Prostate gland (tissue), 2 donors: ENCODE measurements at regions not wholly inside any gene's neighbourhood (a gene's known extent, or its start where the extent isn't known, plus 50 kb on each side); places are given as distances from the start of the nearest gene placed in this dataset.

Experiments
- CTCF ChIP-seq, 4 experiments: fragments of 200-600 bp in 2 of 4; fragments of 450-650 bp in 2 of 4; sonication (generic) in 2 of 4; IDR thresholded peaks; 1 replicate in 3 of 4; 2 replicates in 1 of 4; pipeline ENCODE4 v1.5.1; 2016 to 2019; ENCODE audit warnings: antibody characterized with exemption in 4 of 4, mild to moderate bottlenecking in 2 of 4, moderate library complexity in 2 of 4
- POLR2A ChIP-seq: fragments of 450-650 bp; IDR thresholded peaks from one replicate; pipeline ENCODE4 v1.6.1; 2016; ENCODE audit warnings: antibody characterized with exemption, mild to moderate bottlenecking
- POLR2AphosphoS5 ChIP-seq: sonication (generic); formaldehyde crosslinking; IDR thresholded peaks from one replicate; pipeline ENCODE4 v1.6.1; 2017; ENCODE audit warnings: antibody characterized with exemption

- no peak for TF ChIP-seq CTCF (IDR thresholded peaks at IDR 0.05)
- no peak for TF ChIP-seq POLR2AphosphoS5
- no peak for TF ChIP-seq POLR2A
Observed at GRCh38 chr5:165039748-165040147, 1534.3 kb downstream of the MAT2B start.
